A673 (cell line): ENCODE measurements at regions not wholly inside any gene's neighbourhood (a gene's known extent, or its start where the extent isn't known, plus 50 kb on each side); places are given as distances from the start of the nearest gene placed in this dataset.

ENCODE experiments used
- EZH2 ChIP-seq: fragments of 200-600 bp; sonication (generic); IDR thresholded peaks from 2 replicates; pipeline ENCODE4 v1.6.1; 2017; ENCODE audit warnings: borderline replicate concordance, low read depth, mild to moderate bottlenecking, mixed read lengths, antibody characterized with exemption, low read length; ENCODE audit not compliant: poor library complexity, severe bottlenecking
- TF ChIP-seq, protein P1 (sequence below): fragments of 300-800, 200-600 bp; sonication (generic); conservative IDR thresholded peaks from 2 replicates; pipeline ENCODE4 v1.5.1; 2017; ENCODE audit warnings: low read depth, mild to moderate bottlenecking, antibody characterized with exemption, low read length, moderate library complexity, mixed read lengths

DNA sequence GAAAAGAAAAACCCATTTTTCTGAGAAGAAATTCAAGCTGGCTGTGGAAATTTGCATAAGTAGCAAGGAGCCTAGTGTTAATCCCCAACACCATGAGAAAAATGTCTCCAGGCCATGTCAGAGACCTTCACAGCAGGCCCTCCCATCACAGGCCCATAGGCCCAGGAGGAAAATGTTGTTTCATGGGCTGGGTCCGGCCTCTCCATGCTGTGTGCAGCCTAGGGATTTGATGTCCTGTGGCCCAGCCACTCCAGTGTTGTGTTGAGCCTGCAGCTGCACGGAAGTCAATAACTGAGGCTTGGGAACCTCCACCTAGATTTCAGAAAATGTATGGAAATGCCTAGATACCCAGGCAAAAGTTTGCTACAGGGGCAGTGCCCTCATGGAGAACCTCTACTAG lies 432.2 kb downstream of the IPO8 start:
- TF ChIP-seq, protein P1, sequence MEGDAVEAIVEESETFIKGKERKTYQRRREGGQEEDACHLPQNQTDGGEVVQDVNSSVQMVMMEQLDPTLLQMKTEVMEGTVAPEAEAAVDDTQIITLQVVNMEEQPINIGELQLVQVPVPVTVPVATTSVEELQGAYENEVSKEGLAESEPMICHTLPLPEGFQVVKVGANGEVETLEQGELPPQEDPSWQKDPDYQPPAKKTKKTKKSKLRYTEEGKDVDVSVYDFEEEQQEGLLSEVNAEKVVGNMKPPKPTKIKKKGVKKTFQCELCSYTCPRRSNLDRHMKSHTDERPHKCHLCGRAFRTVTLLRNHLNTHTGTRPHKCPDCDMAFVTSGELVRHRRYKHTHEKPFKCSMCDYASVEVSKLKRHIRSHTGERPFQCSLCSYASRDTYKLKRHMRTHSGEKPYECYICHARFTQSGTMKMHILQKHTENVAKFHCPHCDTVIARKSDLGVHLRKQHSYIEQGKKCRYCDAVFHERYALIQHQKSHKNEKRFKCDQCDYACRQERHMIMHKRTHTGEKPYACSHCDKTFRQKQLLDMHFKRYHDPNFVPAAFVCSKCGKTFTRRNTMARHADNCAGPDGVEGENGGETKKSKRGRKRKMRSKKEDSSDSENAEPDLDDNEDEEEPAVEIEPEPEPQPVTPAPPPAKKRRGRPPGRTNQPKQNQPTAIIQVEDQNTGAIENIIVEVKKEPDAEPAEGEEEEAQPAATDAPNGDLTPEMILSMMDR, result no peak
- TF ChIP-seq EZH2, result no peak
